ENCODE measurements at regions not wholly inside any gene's neighbourhood (a gene's known extent, or its start where the extent isn't known, plus 50 kb on each side); places are given as distances from the start of the nearest gene placed in this dataset.

DNA sequence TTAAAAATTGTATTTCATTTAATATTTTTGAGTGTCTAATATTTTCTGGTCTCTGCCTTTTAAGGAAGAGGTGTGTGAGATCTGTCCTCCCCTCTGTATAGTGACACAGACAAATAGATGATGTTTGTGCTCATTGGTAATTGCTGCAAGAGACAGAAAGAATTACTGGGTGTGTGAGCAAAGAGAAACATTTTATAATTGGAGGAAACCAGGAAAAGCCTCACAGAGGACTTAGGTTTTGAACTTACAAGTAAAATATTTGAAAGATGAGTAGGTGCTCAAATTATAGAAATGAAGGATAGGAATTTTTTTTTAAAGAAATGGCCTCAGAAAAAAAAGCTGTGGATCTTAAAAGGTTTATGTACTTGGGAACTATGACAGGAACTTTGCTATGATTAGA is 149.8 kb downstream of the SPCS3 start:
- TF ChIP-seq, protein P1, sequence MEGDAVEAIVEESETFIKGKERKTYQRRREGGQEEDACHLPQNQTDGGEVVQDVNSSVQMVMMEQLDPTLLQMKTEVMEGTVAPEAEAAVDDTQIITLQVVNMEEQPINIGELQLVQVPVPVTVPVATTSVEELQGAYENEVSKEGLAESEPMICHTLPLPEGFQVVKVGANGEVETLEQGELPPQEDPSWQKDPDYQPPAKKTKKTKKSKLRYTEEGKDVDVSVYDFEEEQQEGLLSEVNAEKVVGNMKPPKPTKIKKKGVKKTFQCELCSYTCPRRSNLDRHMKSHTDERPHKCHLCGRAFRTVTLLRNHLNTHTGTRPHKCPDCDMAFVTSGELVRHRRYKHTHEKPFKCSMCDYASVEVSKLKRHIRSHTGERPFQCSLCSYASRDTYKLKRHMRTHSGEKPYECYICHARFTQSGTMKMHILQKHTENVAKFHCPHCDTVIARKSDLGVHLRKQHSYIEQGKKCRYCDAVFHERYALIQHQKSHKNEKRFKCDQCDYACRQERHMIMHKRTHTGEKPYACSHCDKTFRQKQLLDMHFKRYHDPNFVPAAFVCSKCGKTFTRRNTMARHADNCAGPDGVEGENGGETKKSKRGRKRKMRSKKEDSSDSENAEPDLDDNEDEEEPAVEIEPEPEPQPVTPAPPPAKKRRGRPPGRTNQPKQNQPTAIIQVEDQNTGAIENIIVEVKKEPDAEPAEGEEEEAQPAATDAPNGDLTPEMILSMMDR (IDR thresholded peaks at IDR 0.05): no peak
- TF ChIP-seq ZFX (IDR thresholded peaks at IDR 0.05; ENCODE audit: borderline replicate concordance): no peak
